SK-N-SH (cell line): ENCODE measurements at regions not wholly inside any gene's neighbourhood (a gene's known extent, or its start where the extent isn't known, plus 50 kb on each side); places are given as distances from the start of the nearest gene placed in this dataset.

Source experiments
- CTCF ChIA-PET: fragments of 300-600, 350-600 bp; formaldehyde crosslinking; extraction: SDS; loops from one replicate; lab custom pipeline; 2021; lab: Yijun Ruan, JAX
- POLR2A ChIA-PET: fragments of 350-600 bp; sonication (Branson Sonifier 250); formaldehyde crosslinking; extraction: SDS; loops from one replicate; lab custom pipeline; 2020; ENCODE audit warnings: antibody characterized with exemption, inconsistent platforms; lab: Yijun Ruan, JAX
- DNase-seq: peaks from one replicate; pipeline ENCODE4 v3.0.0; 2012
- H2AFZ ChIP-seq: fragments of 200-600 bp; sonication (generic); 2 replicates; pipeline ENCODE4 v1.8.1; 2016; ENCODE audit warnings: antibody characterized with exemption, mild to moderate bottlenecking, low read depth
- H3F3A ChIP-seq: fragments of 200-600 bp; sonication (generic); replicated peaks from 2 replicates; pipeline ENCODE3; 2016; ENCODE audit warnings: antibody characterized with exemption, mild to moderate bottlenecking; ENCODE audit not compliant: insufficient read depth
- H3K27ac ChIP-seq, 2 experiments: fragments of 200-500 bp in 1 of 2; fragments of 200-600 bp in 1 of 2; sonication (Bioruptor generic) in 1 of 2; sonication (generic), shearing (Covaris generic) in 1 of 2; 2 replicates each; pipeline versions ENCODE4 v1.5.1 to v1.6.1; 2014 to 2016; ENCODE audit warnings: low read depth in 2 of 2, inconsistent platforms in 1 of 2, low read length in 1 of 2, mild to moderate bottlenecking in 1 of 2, mixed read lengths in 1 of 2
- H3K27me3 ChIP-seq: fragments of 200-600 bp; sonication (generic), shearing (Covaris generic); 2 replicates; pipeline ENCODE4 v1.6.1; 2016; ENCODE audit warnings: mixed run types; ENCODE audit not compliant: insufficient read depth
- H3K36me3 ChIP-seq, 2 experiments: fragments of 200-500 bp in 1 of 2; fragments of 200-600 bp in 1 of 2; sonication (Bioruptor generic) in 1 of 2; sonication (generic) in 1 of 2; replicated peaks in 1 of 2; 2 replicates each; pipeline versions ENCODE3 to v1.5.1; 2014 to 2016; ENCODE audit warnings: low read length in 1 of 2, mild to moderate bottlenecking in 1 of 2; ENCODE audit not compliant: insufficient read depth in 2 of 2, control insufficient read depth in 1 of 2
- H3K4me1 ChIP-seq, 2 experiments: fragments of 200-500 bp in 1 of 2; fragments of 200-600 bp in 1 of 2; sonication (Bioruptor generic) in 1 of 2; sonication (generic), shearing (Covaris generic) in 1 of 2; 2 replicates each; pipeline versions ENCODE4 v1.5.1 to v1.6.1; 2014 to 2016; ENCODE audit warnings: low read depth in 1 of 2, low read length in 1 of 2, mixed run types in 1 of 2; ENCODE audit not compliant: insufficient read depth in 2 of 2, control insufficient read depth in 1 of 2
- H3K4me2 ChIP-seq: fragments of 200-600 bp; sonication (generic), shearing (Covaris generic); 2 replicates; pipeline ENCODE4 v1.6.1; 2017; ENCODE audit warnings: mixed run types
- H3K4me3 ChIP-seq, 2 experiments: fragments of 200-500 bp in 1 of 2; fragments of 200-600 bp in 1 of 2; sonication (Bioruptor generic) in 1 of 2; sonication (generic), shearing (Covaris generic) in 1 of 2; 2 replicates each; pipeline versions ENCODE4 v1.5.1 to v1.8.1; 2014 to 2016; ENCODE audit warnings: low read depth in 2 of 2, inconsistent platforms in 1 of 2, low read length in 1 of 2, mild to moderate bottlenecking in 1 of 2, mixed read lengths in 1 of 2, moderate library complexity in 1 of 2
- H3K79me2 ChIP-seq: fragments of 200-600 bp; sonication (generic); 2 replicates; pipeline ENCODE4 v1.8.1; 2017; ENCODE audit warnings: mild to moderate bottlenecking; ENCODE audit not compliant: insufficient read depth
- H3K9ac ChIP-seq: fragments of 200-600 bp; sonication (generic); 2 replicates; pipeline ENCODE4 v1.6.1; 2017; ENCODE audit warnings: mixed run types
- H3K9me2 ChIP-seq: fragments of 200-600 bp; sonication (generic); 2 replicates; pipeline ENCODE4 v1.6.1; 2017; ENCODE audit warnings: mixed run types
- H3K9me3 ChIP-seq: fragments of 200-600 bp; sonication (generic); 2 replicates; pipeline ENCODE4 v1.6.1; 2017; ENCODE audit warnings: mixed run types, mild to moderate bottlenecking, moderate library complexity
- H4K20me1 ChIP-seq: fragments of 200-600 bp; sonication (generic); 2 replicates; pipeline ENCODE4 v1.6.1; 2017; ENCODE audit warnings: mild to moderate bottlenecking, mixed run types; ENCODE audit not compliant: insufficient read depth
- ELF1 ChIP-seq: IDR thresholded peaks from 2 replicates; pipeline ENCODE4 v1.4.0; 2012
- FOXJ3 ChIP-seq: sonication (generic); formaldehyde crosslinking; IDR thresholded peaks from 2 replicates; pipeline ENCODE4 v1.5.1; 2020; ENCODE audit warnings: mild to moderate bottlenecking, missing genetic modification reagents
- MXI1 ChIP-seq: IDR thresholded peaks from 2 replicates; pipeline ENCODE4 v1.6.1; 2012; ENCODE audit warnings: mild to moderate bottlenecking, low read depth, low read length, improper control_type of control experiment
- NFIC ChIP-seq: IDR thresholded peaks from 2 replicates; pipeline ENCODE4 v1.4.0; 2012; ENCODE audit warnings: borderline replicate concordance
- TAF1 ChIP-seq: IDR thresholded peaks from 2 replicates; pipeline ENCODE4 v1.6.1; 2012; ENCODE audit warnings: low read depth, mild to moderate bottlenecking, low read length, moderate library complexity, borderline replicate concordance
- TCF12 ChIP-seq: IDR thresholded peaks from 2 replicates; pipeline ENCODE4 v1.4.0; 2012
- WGBS: methylation state at CpG from one replicate; pipeline ENCODE4 v1.1.6; 2017; ENCODE audit warnings: low lambda C conversion rate; 5-methylcytosine and 5-hydroxymethylcytosine counted together
- TF ChIP-seq, protein P1 (sequence below): IDR thresholded peaks from 2 replicates; pipeline ENCODE4 v1.4.0; 2012; ENCODE audit warnings: low read depth
- TF ChIP-seq, protein P2 (sequence below): IDR thresholded peaks from 2 replicates; pipeline ENCODE4 v1.6.1; 2012; ENCODE audit warnings: mild to moderate bottlenecking, low read depth, low read length, moderate library complexity
- TF ChIP-seq, protein P3 (sequence below): IDR thresholded peaks from 2 replicates; pipeline ENCODE4 v1.4.0; 2012; ENCODE audit warnings: low read depth, borderline replicate concordance
- TF ChIP-seq, protein P4 (sequence below): fragments of 200-600 bp; sonication (generic); IDR thresholded peaks from 2 replicates; pipeline ENCODE4 v1.6.1; 2017; ENCODE audit warnings: antibody characterized with exemption, mild to moderate bottlenecking, moderate library complexity

DNA sequence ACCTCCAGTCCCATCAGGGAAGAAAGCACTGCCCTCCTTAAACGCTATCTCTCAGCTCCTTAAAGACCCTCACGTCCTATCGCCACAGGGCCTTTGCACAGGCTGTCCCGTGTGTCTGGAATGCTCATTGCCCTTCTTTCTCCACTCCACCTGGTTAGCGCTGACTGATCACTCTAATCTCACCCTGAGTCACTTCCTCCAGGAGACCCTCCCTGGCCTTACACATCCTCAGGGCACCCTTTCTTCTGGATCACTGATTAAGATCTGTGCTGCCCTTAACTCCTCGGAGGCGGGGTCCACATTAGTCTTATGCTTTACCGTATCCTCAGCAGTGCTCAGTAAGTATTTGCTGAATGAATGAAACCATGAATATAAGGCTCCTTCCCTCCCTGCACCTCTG, 94.7 kb downstream of the SYNE3 start (continued):
- TF ChIP-seq, protein P1, sequence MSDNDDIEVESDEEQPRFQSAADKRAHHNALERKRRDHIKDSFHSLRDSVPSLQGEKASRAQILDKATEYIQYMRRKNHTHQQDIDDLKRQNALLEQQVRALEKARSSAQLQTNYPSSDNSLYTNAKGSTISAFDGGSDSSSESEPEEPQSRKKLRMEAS: no peak
- TF ChIP-seq, protein P2, sequence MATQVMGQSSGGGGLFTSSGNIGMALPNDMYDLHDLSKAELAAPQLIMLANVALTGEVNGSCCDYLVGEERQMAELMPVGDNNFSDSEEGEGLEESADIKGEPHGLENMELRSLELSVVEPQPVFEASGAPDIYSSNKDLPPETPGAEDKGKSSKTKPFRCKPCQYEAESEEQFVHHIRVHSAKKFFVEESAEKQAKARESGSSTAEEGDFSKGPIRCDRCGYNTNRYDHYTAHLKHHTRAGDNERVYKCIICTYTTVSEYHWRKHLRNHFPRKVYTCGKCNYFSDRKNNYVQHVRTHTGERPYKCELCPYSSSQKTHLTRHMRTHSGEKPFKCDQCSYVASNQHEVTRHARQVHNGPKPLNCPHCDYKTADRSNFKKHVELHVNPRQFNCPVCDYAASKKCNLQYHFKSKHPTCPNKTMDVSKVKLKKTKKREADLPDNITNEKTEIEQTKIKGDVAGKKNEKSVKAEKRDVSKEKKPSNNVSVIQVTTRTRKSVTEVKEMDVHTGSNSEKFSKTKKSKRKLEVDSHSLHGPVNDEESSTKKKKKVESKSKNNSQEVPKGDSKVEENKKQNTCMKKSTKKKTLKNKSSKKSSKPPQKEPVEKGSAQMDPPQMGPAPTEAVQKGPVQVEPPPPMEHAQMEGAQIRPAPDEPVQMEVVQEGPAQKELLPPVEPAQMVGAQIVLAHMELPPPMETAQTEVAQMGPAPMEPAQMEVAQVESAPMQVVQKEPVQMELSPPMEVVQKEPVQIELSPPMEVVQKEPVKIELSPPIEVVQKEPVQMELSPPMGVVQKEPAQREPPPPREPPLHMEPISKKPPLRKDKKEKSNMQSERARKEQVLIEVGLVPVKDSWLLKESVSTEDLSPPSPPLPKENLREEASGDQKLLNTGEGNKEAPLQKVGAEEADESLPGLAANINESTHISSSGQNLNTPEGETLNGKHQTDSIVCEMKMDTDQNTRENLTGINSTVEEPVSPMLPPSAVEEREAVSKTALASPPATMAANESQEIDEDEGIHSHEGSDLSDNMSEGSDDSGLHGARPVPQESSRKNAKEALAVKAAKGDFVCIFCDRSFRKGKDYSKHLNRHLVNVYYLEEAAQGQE: no peak
- TF ChIP-seq, protein P3, sequence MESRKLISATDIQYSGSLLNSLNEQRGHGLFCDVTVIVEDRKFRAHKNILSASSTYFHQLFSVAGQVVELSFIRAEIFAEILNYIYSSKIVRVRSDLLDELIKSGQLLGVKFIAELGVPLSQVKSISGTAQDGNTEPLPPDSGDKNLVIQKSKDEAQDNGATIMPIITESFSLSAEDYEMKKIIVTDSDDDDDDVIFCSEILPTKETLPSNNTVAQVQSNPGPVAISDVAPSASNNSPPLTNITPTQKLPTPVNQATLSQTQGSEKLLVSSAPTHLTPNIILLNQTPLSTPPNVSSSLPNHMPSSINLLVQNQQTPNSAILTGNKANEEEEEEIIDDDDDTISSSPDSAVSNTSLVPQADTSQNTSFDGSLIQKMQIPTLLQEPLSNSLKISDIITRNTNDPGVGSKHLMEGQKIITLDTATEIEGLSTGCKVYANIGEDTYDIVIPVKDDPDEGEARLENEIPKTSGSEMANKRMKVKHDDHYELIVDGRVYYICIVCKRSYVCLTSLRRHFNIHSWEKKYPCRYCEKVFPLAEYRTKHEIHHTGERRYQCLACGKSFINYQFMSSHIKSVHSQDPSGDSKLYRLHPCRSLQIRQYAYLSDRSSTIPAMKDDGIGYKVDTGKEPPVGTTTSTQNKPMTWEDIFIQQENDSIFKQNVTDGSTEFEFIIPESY: no peak
- TF ChIP-seq ELF1 (no peak), TCF12 (no peak), NFIC (no peak)

DNA sequence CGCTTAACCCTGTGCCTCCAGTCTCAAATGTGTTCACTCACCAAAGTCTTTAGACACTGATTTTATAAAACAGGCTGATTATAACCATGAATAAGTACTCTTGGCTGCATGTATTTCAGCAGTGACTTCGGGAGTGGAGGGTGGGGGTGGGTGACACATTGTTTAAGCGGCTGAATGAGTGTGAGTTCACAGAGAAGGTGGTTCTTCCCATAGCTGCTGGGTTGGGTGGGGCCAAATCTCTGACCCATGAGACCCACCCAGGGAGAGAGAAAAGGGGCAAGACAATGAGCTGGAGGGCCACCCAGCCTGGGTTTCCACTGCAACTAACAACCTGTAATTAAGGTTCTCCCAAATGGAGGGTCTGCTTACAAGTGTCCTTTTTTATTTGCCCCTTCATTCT, 96.4 kb downstream of the SYNE3 start:
- Histone ChIP-seq H3K9ac (no peak overlapping the region), H3K9me3 (no peaks in the 10 kb centered on the region), H3K4me3 (no peak overlapping the region), H3K4me2 (no peak overlapping the region), H3K27me3 (no peaks in the 10 kb centered on the region), H3F3A (no peaks in the 10 kb centered on the region), H3K36me3 (no peaks in the 10 kb centered on the region), H2AFZ (no peak overlapping the region), H3K79me2 (no peaks in the 10 kb centered on the region), H3K9me2 (no peaks in the 10 kb centered on the region), H4K20me1 (no peaks in the 10 kb centered on the region), H3K4me1 (no peaks in the 10 kb centered on the region), H3K27ac (no peak overlapping the region)
- WGBS: 63% methylated on average over 3 of the region's 3 CpGs
- ChIA-PET POLR2A (no interaction called here), CTCF (no interaction called here)
- TF ChIP-seq FOXJ3 (no peak), TAF1 (no peak), NFIC (no peak), MXI1 (no peak)
- TF ChIP-seq, protein P4, sequence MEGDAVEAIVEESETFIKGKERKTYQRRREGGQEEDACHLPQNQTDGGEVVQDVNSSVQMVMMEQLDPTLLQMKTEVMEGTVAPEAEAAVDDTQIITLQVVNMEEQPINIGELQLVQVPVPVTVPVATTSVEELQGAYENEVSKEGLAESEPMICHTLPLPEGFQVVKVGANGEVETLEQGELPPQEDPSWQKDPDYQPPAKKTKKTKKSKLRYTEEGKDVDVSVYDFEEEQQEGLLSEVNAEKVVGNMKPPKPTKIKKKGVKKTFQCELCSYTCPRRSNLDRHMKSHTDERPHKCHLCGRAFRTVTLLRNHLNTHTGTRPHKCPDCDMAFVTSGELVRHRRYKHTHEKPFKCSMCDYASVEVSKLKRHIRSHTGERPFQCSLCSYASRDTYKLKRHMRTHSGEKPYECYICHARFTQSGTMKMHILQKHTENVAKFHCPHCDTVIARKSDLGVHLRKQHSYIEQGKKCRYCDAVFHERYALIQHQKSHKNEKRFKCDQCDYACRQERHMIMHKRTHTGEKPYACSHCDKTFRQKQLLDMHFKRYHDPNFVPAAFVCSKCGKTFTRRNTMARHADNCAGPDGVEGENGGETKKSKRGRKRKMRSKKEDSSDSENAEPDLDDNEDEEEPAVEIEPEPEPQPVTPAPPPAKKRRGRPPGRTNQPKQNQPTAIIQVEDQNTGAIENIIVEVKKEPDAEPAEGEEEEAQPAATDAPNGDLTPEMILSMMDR: no peak
- no peak for DNase-seq
